ENCODE measurements at regions not wholly inside any gene's neighbourhood (a gene's known extent, or its start where the extent isn't known, plus 50 kb on each side); places are given as distances from the start of the nearest gene placed in this dataset.

DNA sequence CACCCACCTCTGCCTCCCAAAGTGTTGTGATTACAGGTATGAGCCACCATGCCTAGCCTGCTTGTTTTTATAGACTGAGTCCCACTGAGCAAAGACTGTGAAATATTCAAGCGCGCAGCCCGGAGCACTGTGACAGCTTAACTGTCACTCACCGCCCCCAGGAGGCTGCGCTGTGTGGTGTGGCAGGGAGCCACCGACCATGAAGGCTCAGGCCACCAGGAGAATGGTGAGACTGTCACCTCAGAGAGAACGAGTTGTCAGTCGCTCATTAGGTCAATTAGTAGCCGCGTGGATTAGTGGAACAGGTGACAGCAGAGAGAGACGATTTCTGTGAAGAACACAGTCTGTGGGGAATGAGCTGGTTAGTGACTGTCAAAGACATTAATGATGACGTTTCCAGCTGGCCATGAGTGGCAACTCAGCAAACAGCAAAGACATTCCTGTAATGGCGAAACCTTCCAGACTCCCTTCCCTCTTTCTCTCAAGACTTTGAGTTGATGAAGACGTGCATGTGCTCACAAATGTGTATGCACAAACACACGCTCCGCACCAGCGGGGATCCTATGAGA lies 64.5 kb downstream of the CYCS start:
- TF ChIP-seq, protein P1, sequence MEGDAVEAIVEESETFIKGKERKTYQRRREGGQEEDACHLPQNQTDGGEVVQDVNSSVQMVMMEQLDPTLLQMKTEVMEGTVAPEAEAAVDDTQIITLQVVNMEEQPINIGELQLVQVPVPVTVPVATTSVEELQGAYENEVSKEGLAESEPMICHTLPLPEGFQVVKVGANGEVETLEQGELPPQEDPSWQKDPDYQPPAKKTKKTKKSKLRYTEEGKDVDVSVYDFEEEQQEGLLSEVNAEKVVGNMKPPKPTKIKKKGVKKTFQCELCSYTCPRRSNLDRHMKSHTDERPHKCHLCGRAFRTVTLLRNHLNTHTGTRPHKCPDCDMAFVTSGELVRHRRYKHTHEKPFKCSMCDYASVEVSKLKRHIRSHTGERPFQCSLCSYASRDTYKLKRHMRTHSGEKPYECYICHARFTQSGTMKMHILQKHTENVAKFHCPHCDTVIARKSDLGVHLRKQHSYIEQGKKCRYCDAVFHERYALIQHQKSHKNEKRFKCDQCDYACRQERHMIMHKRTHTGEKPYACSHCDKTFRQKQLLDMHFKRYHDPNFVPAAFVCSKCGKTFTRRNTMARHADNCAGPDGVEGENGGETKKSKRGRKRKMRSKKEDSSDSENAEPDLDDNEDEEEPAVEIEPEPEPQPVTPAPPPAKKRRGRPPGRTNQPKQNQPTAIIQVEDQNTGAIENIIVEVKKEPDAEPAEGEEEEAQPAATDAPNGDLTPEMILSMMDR (IDR thresholded peaks at IDR 0.05; ENCODE audit: insufficient read depth, low read length, missing control alignments): no peak
- POLR2A ChIA-PET: interaction anchor here (0.7 kb wide), 1 partner anchor 79 kb away, joined by 4 read pairs; no protein-coding TSS in a partner anchor
- no peak overlapping the region for H3K4me3 ChIP-seq (ENCODE audit: low read depth, low read length)
- CTCF ChIA-PET: interaction anchor here (1.0 to 2.0 kb wide), 4 partner anchors 8 to 38 kb away, joined by 3 to 6 read pairs (median 4); no protein-coding TSS in a partner anchor
- DNase-seq (ENCODE audit: low read depth, low spot score): no peak

DNA sequence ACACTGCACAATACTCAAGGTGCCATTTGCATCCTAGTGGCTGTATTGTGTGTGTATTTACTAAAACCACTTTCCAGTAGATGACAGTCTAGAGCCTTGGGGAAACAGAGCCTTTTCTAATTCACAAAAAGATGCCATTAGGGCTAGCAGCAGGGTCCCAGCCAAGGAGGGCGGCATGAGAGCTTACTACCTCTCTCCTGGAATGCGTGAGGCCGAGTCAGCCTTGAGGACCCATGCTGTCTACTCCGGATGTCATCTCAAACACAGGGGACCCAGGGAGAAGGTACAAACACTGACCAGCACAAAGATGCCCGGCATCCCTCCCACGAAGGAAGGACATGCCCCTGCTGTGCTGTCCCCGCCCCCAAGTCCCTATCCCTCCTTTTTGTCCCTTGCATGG lies 65.5 kb downstream of the CYCS start:
- no peak overlapping the region for H3K4me3 ChIP-seq (ENCODE audit: low read depth, low read length)
- CTCF ChIA-PET: interaction anchor here (1.0 to 1.1 kb wide), 2 partner anchors 11 to 248 kb away, joined by 3 read pairs; no protein-coding TSS in a partner anchor
- DNase-seq (ENCODE audit: low read depth, low spot score): no peak
- POLR2A ChIA-PET: no interaction called here
- TF ChIP-seq, protein P1 (IDR thresholded peaks at IDR 0.05; ENCODE audit: insufficient read depth, low read length, missing control alignments): no peak

DNA sequence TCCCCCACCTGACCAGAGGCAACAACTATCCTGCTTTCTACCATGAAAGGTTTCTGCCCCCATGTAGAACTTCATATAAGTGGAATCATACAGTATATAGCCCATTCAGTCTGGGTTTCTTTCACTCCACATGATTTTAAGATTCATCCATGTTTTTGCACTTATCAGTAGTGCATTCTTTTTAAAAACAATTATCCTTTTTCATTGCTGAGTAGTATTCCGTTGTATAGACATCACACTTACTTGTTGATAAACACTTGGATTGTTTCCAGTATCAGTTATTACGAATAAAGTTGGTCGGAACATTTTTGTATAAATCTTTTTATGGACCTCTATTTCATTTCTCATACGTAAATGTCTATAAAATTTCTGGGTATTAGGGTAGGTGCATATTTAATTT lies 68.7 kb downstream of the CYCS start:
- ChIA-PET CTCF (interaction anchor here (1.0 kb wide), 1 partner anchor 16 kb away, joined by 3 read pairs; no protein-coding TSS in a partner anchor), POLR2A (no interaction called here)
- TF ChIP-seq, protein P1 (IDR thresholded peaks at IDR 0.05; ENCODE audit: insufficient read depth, low read length, missing control alignments): no peak
- H3K4me3 ChIP-seq (ENCODE audit: low read depth, low read length): no peak overlapping the region
- no peak for DNase-seq (ENCODE audit: low read depth, low spot score)

DNA sequence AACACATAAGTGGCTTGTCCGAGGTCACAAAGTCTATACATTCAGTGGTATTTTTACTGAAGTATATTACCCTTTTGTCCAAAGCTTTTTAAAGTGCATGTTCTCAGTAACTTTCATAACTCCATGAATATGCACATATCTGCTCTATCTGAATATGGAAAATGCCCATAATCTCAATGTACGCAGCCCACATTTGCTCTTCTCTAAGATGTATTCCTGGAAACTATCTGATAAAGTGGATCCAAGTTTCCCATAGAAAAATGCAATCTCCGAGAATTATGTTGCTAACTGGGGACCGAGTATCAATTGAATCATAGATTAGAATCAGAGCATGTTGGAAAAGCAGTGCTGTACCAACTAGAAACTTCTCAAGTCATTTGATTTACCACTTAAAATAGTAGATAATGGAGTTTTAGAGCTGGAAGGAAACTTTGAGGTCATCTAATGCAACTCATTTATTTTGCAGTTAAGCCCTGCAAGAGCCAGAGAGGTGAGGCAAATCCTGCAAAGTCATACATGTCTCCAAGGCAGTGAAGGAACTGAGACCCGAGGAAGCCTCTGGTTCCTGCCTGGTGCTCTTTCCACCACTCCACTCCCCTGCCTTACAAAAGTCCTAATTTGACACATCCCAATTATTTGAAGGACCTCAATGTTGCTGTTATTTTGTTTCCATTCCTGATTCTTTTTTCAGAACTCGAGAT lies 69.4 kb downstream of the CYCS start:
- POLR2A ChIA-PET: no interaction called here

DNA sequence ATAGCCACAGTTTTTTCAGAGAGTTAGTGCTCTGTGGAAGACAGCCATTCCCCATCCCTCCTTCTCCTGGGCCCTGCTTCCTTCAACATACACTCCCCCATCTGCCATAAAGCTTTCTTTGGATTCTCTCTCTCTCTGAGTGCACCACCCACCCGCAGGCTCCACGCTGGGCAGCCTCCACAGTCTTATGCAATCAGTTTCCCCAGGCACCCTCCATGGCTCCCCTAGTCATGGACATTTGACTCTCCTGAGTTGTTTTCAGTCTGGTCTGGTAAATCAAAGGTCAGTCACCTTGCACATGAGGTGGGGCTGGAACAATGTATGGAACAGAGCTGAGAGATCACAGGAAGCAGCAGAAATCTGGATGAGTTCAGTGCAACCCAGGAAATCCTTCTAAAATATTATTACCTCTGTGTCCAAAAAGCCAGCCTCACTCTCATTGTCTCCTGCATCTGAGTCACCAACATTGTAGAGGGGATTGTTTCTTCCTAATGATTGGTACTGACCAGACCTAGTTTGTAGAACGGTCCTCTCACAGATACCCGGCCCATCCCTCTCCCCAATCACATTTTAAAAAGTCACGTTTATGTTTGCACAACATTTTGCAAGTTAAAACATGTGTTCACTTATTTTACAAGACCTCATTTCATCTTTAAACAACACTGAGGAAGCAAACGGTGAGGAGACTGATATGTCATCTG lies 70.1 kb downstream of the CYCS start:
- CTCF ChIA-PET: interaction anchor here (1.0 kb wide), 1 partner anchor 238 kb away, joined by 3 read pairs; no protein-coding TSS in a partner anchor
- POLR2A ChIA-PET: no interaction called here
- TF ChIP-seq, protein P1 (IDR thresholded peaks at IDR 0.05; ENCODE audit: insufficient read depth, low read length, missing control alignments): no peak

More for the DNA sequence above, 69.4 kb downstream of the CYCS start:
- DNase-seq (ENCODE audit: low read depth, low spot score): no peak
- CTCF ChIA-PET: interaction anchor here (1.0 kb wide), 1 partner anchor 239 kb away, joined by 3 read pairs; no protein-coding TSS in a partner anchor
- TF ChIP-seq, protein P1 (IDR thresholded peaks at IDR 0.05; ENCODE audit: insufficient read depth, low read length, missing control alignments): no peak
- H3K4me3 ChIP-seq (ENCODE audit: low read depth, low read length): no peak overlapping the region

DNA sequence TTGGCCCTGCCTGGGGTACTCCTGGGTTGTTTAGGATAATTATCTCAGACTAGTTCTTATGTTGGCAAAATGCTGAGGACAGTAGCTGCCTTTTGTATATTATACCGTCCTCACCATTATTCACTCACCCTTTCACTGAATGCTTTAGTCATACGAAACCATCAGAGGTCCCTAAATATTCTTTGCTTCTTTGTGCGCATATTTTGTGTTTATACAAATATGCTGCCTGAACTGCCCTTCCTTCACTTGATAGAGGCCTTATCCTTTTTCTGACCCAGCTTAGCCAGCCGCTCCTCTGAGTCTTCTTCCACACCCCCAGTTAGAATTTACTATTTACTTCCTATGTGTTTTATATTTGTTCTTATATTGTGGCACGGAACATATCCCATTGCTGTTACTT lies 70.2 kb upstream of the OSBPL3 start:
- DNase-seq (ENCODE audit: low read depth, low spot score): no peak
- CTCF ChIA-PET: interaction anchor here (1.0 kb wide), 1 partner anchor 238 kb away, joined by 3 read pairs; no protein-coding TSS in a partner anchor

More for the DNA sequence above, 70.1 kb downstream of the CYCS start:
- DNase-seq (ENCODE audit: low read depth, low spot score): no peak
- no peak overlapping the region for H3K4me3 ChIP-seq (ENCODE audit: low read depth, low read length)

More for the DNA sequence above, 70.2 kb upstream of the OSBPL3 start:
- no peak overlapping the region for H3K4me3 ChIP-seq (ENCODE audit: low read depth, low read length)
- POLR2A ChIA-PET: no interaction called here
- TF ChIP-seq, protein P1 (IDR thresholded peaks at IDR 0.05; ENCODE audit: insufficient read depth, low read length, missing control alignments): no peak
